CD4-positive, alpha-beta memory T cell (primary cell): ENCODE measurements at regions not wholly inside any gene's neighbourhood (a gene's known extent, or its start where the extent isn't known, plus 50 kb on each side); places are given as distances from the start of the nearest gene placed in this dataset.

ENCODE experiments used
- CTCF ChIA-PET: fragments of 350-600 bp; sonication (Branson Sonifier 250); formaldehyde crosslinking; loops from one replicate; lab custom pipeline; 2021; ENCODE audit warnings: inconsistent platforms; ENCODE audit not compliant: partially characterized antibody; lab: Charles Lee
- POLR2A ChIA-PET: fragments of 350-600 bp; sonication (Branson Sonifier 250); formaldehyde crosslinking; loops from one replicate; lab custom pipeline; 2021; ENCODE audit not compliant: partially characterized antibody; lab: Charles Lee
- DNase-seq, 5 donors: peaks; one replicate each; pipeline versions ENCODE4 v3.0.0 to v3.0.0-alpha.2; 2020 to 2022; ENCODE audit warnings: mixed read lengths in 1 of 5
- H3K27ac ChIP-seq: one replicate; pipeline ENCODE4 v1.7.0; 2013; ENCODE audit warnings: low read depth, low read length
- H3K27me3 ChIP-seq: 2 replicates; pipeline ENCODE4 v1.7.0; 2013; ENCODE audit warnings: mild to moderate bottlenecking, low read length, moderate library complexity; ENCODE audit not compliant: insufficient read depth
- H3K36me3 ChIP-seq: 2 replicates; pipeline ENCODE4 v1.7.0; 2013; ENCODE audit warnings: mild to moderate bottlenecking, low read length, moderate library complexity; ENCODE audit not compliant: insufficient read depth
- H3K4me1 ChIP-seq: 2 replicates; pipeline ENCODE4 v1.7.0; 2013; ENCODE audit warnings: mild to moderate bottlenecking, low read length, moderate library complexity; ENCODE audit not compliant: insufficient read depth
- H3K4me3 ChIP-seq, 2 donors: one replicate each; pipeline ENCODE4 v1.7.0; 2013; ENCODE audit warnings: low read length in 2 of 2, mild to moderate bottlenecking in 1 of 2
- H3K9me3 ChIP-seq, 2 donors: one replicate each; pipeline ENCODE4 v1.7.0; 2013; ENCODE audit warnings: low read length in 2 of 2, control low read depth in 1 of 2; ENCODE audit not compliant: control insufficient read depth in 1 of 2
- H3K27ac Mint-ChIP-seq, 7 donors: one replicate each; pipeline ENCODE4 v1.8.0; 2020 to 2021; ENCODE audit warnings: mixed read lengths in 7 of 7, mild to moderate bottlenecking in 6 of 7, inconsistent platforms in 3 of 7, moderate library complexity in 3 of 7
- H3K27me3 Mint-ChIP-seq, 2 donors: one replicate each; pipeline ENCODE4 v1.8.0; 2020 to 2021; ENCODE audit warnings: mixed read lengths in 2 of 2
- H3K36me3 Mint-ChIP-seq, 2 donors: one replicate each; pipeline ENCODE4 v1.8.0; 2020 to 2021; ENCODE audit warnings: mixed read lengths in 2 of 2, inconsistent platforms in 1 of 2, mild to moderate bottlenecking in 1 of 2
- H3K4me1 Mint-ChIP-seq, 4 donors: one replicate each; pipeline ENCODE4 v1.8.0; 2020 to 2021; ENCODE audit warnings: mixed read lengths in 4 of 4, mild to moderate bottlenecking in 1 of 4
- H3K4me3 Mint-ChIP-seq, 8 donors: one replicate each; pipeline ENCODE4 v1.8.0; 2020 to 2021; ENCODE audit warnings: mixed read lengths in 8 of 8, mild to moderate bottlenecking in 7 of 8, moderate library complexity in 6 of 8, inconsistent platforms in 3 of 8
- H3K9me3 Mint-ChIP-seq, 8 donors: one replicate each; pipeline ENCODE4 v1.8.0; 2020 to 2021; ENCODE audit warnings: mixed read lengths in 8 of 8, mild to moderate bottlenecking in 5 of 8, inconsistent platforms in 3 of 8, moderate library complexity in 1 of 8
- intact Hi-C: fragments of 100-400 bp; cut with micrococcal nuclease; formaldehyde crosslinking; loops from one replicate; pipeline ENCODE4 v1.15.1; 2023

GRCh38 chr9:2957656-2958200 lies 113.8 kb upstream of the PUM3 start:
- no peak for DNase-seq
- Mint-ChIP-seq H3K4me3 (no peak overlapping the region), H3K27ac (peak overlapping the region in 1 of 7 donors; percentile 80), H3K4me1 (no peaks in the 10 kb centered on the region), H3K9me3 (no peaks in the 10 kb centered on the region), H3K27me3 (peaks cover 0 to 4% of the 10 kb centered on the region in 2 donors), H3K36me3 (no peaks in the 10 kb centered on the region)
- Histone ChIP-seq H3K36me3 (no peaks in the 10 kb centered on the region), H3K4me1 (no peaks in the 10 kb centered on the region), H3K9me3 (no peaks in the 10 kb centered on the region), H3K27ac (no peak overlapping the region), H3K4me3 (no peak overlapping the region), H3K27me3 (no peaks in the 10 kb centered on the region)
- ChIA-PET POLR2A (no interaction called here), CTCF (no interaction called here)
- intact Hi-C loops: no loop called here

- CTCF ChIA-PET: no interaction called here
Observed at GRCh38 chr9:2955575-2955974, 111.7 kb upstream of the PUM3 start.

GRCh38 chr9:2939368-2939767 lies 95.5 kb upstream of the PUM3 start:
- CTCF ChIA-PET: no interaction called here
- no peaks in the 10 kb centered on the region for H3K4me1 ChIP-seq
- intact Hi-C loops: no loop called here
- H3K36me3 ChIP-seq: no peaks in the 10 kb centered on the region
- Mint-ChIP-seq H3K4me1 (no peaks in the 10 kb centered on the region), H3K27ac (no peak overlapping the region), H3K9me3 (no peaks in the 10 kb centered on the region), H3K36me3 (no peaks in the 10 kb centered on the region), H3K4me3 (no peak overlapping the region), H3K27me3 (peaks cover 0 to 5% of the 10 kb centered on the region in 2 donors)
- H3K27ac ChIP-seq: no peak overlapping the region
- no peak for DNase-seq
- no peaks in the 10 kb centered on the region for H3K9me3 ChIP-seq
- H3K4me3 ChIP-seq: no peak overlapping the region
- no peaks in the 10 kb centered on the region for H3K27me3 ChIP-seq
- POLR2A ChIA-PET: no interaction called here

More at GRCh38 chr9:2955575-2955974, 111.7 kb upstream of the PUM3 start:
- H3K4me1 Mint-ChIP-seq: no peaks in the 10 kb centered on the region
- intact Hi-C loops: no loop called here
- Histone ChIP-seq H3K27me3 (no peaks in the 10 kb centered on the region), H3K4me3 (no peak overlapping the region), H3K9me3 (no peaks in the 10 kb centered on the region), H3K27ac (no peak overlapping the region), H3K36me3 (no peaks in the 10 kb centered on the region), H3K4me1 (no peaks in the 10 kb centered on the region)
- DNase-seq: no peak
- no peak overlapping the region for H3K4me3 Mint-ChIP-seq
- peaks cover 0 to 4% of the 10 kb centered on the region in 2 donors for H3K27me3 Mint-ChIP-seq
- H3K9me3 Mint-ChIP-seq: no peaks in the 10 kb centered on the region
- POLR2A ChIA-PET: no interaction called here
- H3K36me3 Mint-ChIP-seq: no peaks in the 10 kb centered on the region
- peak overlapping the region in 1 of 7 donors; percentile 22 for H3K27ac Mint-ChIP-seq

- no peaks in the 10 kb centered on the region for H3K36me3 Mint-ChIP-seq
- H3K9me3 ChIP-seq: no peaks in the 10 kb centered on the region
- H3K4me3 ChIP-seq: no peak overlapping the region
- no peaks in the 10 kb centered on the region for H3K4me1 Mint-ChIP-seq
- H3K27me3 ChIP-seq: no peaks in the 10 kb centered on the region
- no peaks in the 10 kb centered on the region for H3K4me1 ChIP-seq
- no peaks in the 10 kb centered on the region for H3K27me3 Mint-ChIP-seq
- intact Hi-C loops: no loop called here
- no peak overlapping the region for H3K4me3 Mint-ChIP-seq
- H3K9me3 Mint-ChIP-seq: no peaks in the 10 kb centered on the region
- CTCF ChIA-PET: no interaction called here
- H3K27ac ChIP-seq: no peak overlapping the region
- no peak for DNase-seq
- no peaks in the 10 kb centered on the region for H3K36me3 ChIP-seq
- no peak overlapping the region for H3K27ac Mint-ChIP-seq
- POLR2A ChIA-PET: no interaction called here
Observed at GRCh38 chr9:2936221-2936620, 92.3 kb upstream of the PUM3 start.

- no peak overlapping the region for H3K4me3 ChIP-seq
- intact Hi-C loops: no loop called here
- CTCF ChIA-PET: no interaction called here
- Mint-ChIP-seq H3K4me1 (no peaks in the 10 kb centered on the region), H3K27me3 (peaks cover 0 to 2% of the 10 kb centered on the region in 2 donors), H3K9me3 (no peaks in the 10 kb centered on the region), H3K36me3 (no peaks in the 10 kb centered on the region), H3K4me3 (no peak overlapping the region), H3K27ac (no peak overlapping the region)
- H3K36me3 ChIP-seq: no peaks in the 10 kb centered on the region
- DNase-seq: no peak
- POLR2A ChIA-PET: no interaction called here
- H3K27ac ChIP-seq: no peak overlapping the region
- no peaks in the 10 kb centered on the region for H3K4me1 ChIP-seq
- H3K27me3 ChIP-seq: no peaks in the 10 kb centered on the region
- no peaks in the 10 kb centered on the region for H3K9me3 ChIP-seq
Observed at GRCh38 chr9:2934883-2935282, 91.0 kb upstream of the PUM3 start.

- CTCF ChIA-PET: no interaction called here
- H3K9me3 Mint-ChIP-seq: no peaks in the 10 kb centered on the region
- no peak overlapping the region for H3K27ac Mint-ChIP-seq
- H3K9me3 ChIP-seq: no peaks in the 10 kb centered on the region
- H3K4me1 ChIP-seq: no peaks in the 10 kb centered on the region
- H3K36me3 ChIP-seq: no peaks in the 10 kb centered on the region
- POLR2A ChIA-PET: no interaction called here
- H3K27ac ChIP-seq: no peak overlapping the region
- no peak for DNase-seq
- no peaks in the 10 kb centered on the region for H3K36me3 Mint-ChIP-seq
- no peaks in the 10 kb centered on the region for H3K27me3 ChIP-seq
- no peak overlapping the region for H3K4me3 ChIP-seq
- H3K4me3 Mint-ChIP-seq: no peak overlapping the region
- H3K27me3 Mint-ChIP-seq: peaks cover 0 to 2% of the 10 kb centered on the region in 2 donors
- H3K4me1 Mint-ChIP-seq: no peaks in the 10 kb centered on the region
- intact Hi-C loops: no loop called here
Observed at GRCh38 chr9:2934241-2934650, 90.4 kb upstream of the PUM3 start.

- Histone ChIP-seq H3K27ac (no peak overlapping the region), H3K4me1 (no peaks in the 10 kb centered on the region), H3K27me3 (no peaks in the 10 kb centered on the region), H3K36me3 (no peaks in the 10 kb centered on the region), H3K9me3 (no peaks in the 10 kb centered on the region), H3K4me3 (no peak overlapping the region)
- peaks cover 0 to 2% (median 0%) of the 10 kb centered on the region in 8 donors for H3K9me3 Mint-ChIP-seq
- no peak overlapping the region for H3K27ac Mint-ChIP-seq
- DNase-seq: no peak
- ChIA-PET CTCF (no interaction called here), POLR2A (no interaction called here)
- H3K4me1 Mint-ChIP-seq: no peaks in the 10 kb centered on the region
- no peaks in the 10 kb centered on the region for H3K36me3 Mint-ChIP-seq
- H3K4me3 Mint-ChIP-seq: no peak overlapping the region
- H3K27me3 Mint-ChIP-seq: peaks cover 0 to 4% of the 10 kb centered on the region in 2 donors
- intact Hi-C loops: no loop called here
Observed at GRCh38 chr9:2933165-2934095, 89.5 kb upstream of the PUM3 start.
